ENCODE measurements at regions not wholly inside any gene's neighbourhood (a gene's known extent, or its start where the extent isn't known, plus 50 kb on each side); places are given as distances from the start of the nearest gene placed in this dataset.

GRCh38 chr2:134134313-134134706 is 119.6 kb upstream of the MGAT5 start:
- no peak for DNase-seq

- no peak for DNase-seq
These were observed 119.0 kb upstream of the MGAT5 start for GRCh38 chr2:134134827-134135226.

GRCh38 chr2:134135793-134136192 is 118.1 kb upstream of the MGAT5 start:
- no peak for DNase-seq

GRCh38 chr2:134136731-134137130 is 117.1 kb upstream of the MGAT5 start:
- no peak for DNase-seq

GRCh38 chr2:134137182-134137611 is 116.7 kb upstream of the MGAT5 start:
- DNase-seq = peak; percentile 50 to 54

- no peak for DNase-seq
These were observed 115.8 kb upstream of the MGAT5 start for GRCh38 chr2:134138115-134138514.

- no peak for DNase-seq
These were observed 114.3 kb upstream of the MGAT5 start for GRCh38 chr2:134139611-134140010.

- no peak for DNase-seq
These were observed 113.6 kb upstream of the MGAT5 start for GRCh38 chr2:134140251-134140661.

- no peak for DNase-seq
These were observed 112.1 kb upstream of the MGAT5 start for GRCh38 chr2:134141598-134142340.

- DNase-seq = no peak
These were observed 111.5 kb upstream of the MGAT5 start for GRCh38 chr2:134142341-134142738.

GRCh38 chr2:134142903-134143302 is 111.0 kb upstream of the MGAT5 start:
- DNase-seq = no peak

GRCh38 chr2:134143568-134143967 is 110.3 kb upstream of the MGAT5 start:
- DNase-seq = no peak

GRCh38 chr2:134144081-134144596 is 109.7 kb upstream of the MGAT5 start:
- DNase-seq = no peak

GRCh38 chr2:134144651-134145050 is 109.2 kb upstream of the MGAT5 start:
- no peak for DNase-seq

- DNase-seq = no peak
These were observed 108.4 kb upstream of the MGAT5 start for GRCh38 chr2:134145519-134145918.

- DNase-seq = no peak
These were observed 107.7 kb upstream of the MGAT5 start for GRCh38 chr2:134146161-134146560.

- DNase-seq = no peak
These were observed 107.3 kb upstream of the MGAT5 start for GRCh38 chr2:134146620-134147019.

- no peak for DNase-seq
These were observed 105.7 kb upstream of the MGAT5 start for GRCh38 chr2:134148172-134148571.

GRCh38 chr2:134148843-134149472 is 104.9 kb upstream of the MGAT5 start:
- DNase-seq = no peak

- DNase-seq = no peak
These were observed 104.0 kb upstream of the MGAT5 start for GRCh38 chr2:134149904-134150303.

GRCh38 chr2:134150760-134151159 is 103.1 kb upstream of the MGAT5 start:
- no peak for DNase-seq

- DNase-seq = peak; percentile 71 to 76
These were observed 101.5 kb upstream of the MGAT5 start for GRCh38 chr2:134152045-134153010.

- DNase-seq = peak; percentile 20 to 52
These were observed 100.5 kb upstream of the MGAT5 start for GRCh38 chr2:134153294-134153880.
